ENCODE measurements at regions not wholly inside any gene's neighbourhood (a gene's known extent, or its start where the extent isn't known, plus 50 kb on each side); places are given as distances from the start of the nearest gene placed in this dataset.

DNA sequence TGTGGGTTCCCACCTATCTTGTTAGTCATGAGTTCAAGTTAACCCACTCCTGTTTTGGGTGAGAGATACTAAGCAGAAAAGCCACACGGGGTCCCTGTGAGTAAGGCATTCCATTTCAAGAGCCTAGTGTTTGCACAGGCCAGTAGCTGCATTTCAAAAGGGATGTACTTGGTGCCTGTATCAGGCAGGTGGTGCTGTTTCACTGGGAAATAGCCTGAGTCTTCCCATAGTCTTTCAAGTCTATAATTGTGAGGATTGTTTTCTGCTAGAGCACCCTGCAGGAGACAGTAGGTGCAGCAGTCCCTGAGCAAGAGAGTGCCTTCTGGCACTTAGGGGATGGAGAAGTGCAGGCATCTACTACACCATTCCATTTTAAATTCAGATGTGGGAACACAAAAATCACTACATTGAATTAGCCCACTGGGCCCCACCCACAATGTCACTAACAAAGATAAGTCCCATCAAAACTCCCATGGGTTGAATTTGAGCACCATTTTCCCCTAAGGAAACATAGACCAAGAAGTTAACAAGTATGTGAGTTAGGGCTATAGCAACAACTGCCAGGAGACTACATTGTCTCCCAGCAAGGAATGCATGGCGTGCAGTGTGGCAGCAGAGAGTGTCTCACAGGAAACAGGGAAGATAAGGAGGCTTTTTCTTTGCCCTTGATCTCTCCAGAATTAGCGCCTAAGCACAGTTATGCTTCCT, 263.2 kb downstream of the COX7C start:
- peak; percentile 28 for DNase-seq

DNA sequence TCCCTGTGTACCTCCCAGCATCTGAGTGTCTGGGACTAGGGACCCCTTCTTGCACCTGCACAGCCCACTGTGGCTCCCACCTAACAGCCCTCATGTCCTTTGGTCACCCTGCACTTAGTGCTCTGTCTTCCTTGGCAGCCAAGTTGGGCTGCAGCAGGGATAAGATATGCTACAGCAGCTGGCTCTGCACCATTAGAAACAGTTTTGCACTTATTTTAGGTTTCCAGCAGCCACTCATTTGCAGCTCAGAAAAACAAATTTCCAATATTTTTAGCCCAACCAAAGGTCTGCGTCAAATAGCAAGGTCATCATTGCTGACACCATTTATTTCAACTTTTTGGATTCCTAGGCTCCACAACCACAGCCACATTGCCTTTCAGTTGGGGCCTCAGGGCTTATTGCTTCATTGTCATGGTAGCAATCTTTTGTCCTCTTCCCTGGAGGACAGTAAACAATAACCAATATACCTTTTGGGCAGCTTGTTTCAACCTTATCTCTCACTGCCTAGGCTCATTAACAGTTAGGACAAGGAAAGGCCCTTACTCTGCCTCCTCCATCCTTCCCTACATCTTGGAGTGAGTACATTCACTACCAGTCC, 263.9 kb downstream of the COX7C start:
- DNase-seq, result no peak

DNA sequence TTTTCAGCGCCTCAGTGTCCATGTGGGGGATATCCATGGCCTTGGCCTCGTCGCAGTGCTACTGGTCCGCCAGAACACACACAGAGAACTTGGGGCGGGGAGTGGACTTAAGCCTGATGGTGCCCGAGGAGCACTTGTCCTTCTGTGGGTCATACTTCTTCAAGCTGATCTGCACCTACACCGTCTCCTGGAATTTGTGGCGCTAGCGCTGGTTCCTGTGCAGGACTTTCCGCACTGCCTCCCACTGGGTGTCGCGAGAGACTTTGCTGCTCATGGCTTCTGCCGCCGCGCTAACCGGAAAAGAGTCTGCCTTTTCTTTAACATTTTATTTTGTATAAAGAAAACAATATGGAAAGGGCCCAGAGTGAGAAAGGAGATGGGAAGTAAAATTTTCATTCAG, 266.9 kb downstream of the COX7C start:
- DNase-seq, result no peak

DNA sequence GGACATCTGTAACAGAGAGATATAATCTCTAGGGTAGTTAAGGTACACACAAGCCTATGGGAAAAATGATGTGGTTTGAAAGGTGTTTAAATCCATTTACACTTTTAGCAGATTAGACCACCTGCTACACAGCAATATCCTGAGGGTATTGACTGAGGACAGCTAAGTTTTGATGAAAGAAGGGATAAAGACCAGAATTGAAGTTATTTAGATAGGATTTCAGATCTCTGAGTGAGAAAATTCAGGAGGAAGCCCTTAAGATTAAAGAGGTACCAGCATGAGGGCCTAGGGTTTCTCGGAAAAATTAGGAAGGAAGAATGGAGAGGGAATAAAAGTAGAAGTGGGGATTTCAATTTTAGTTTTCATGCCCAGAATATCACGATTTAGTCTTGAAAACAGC, 267.3 kb downstream of the COX7C start:
- DNase-seq, result no peak

DNA sequence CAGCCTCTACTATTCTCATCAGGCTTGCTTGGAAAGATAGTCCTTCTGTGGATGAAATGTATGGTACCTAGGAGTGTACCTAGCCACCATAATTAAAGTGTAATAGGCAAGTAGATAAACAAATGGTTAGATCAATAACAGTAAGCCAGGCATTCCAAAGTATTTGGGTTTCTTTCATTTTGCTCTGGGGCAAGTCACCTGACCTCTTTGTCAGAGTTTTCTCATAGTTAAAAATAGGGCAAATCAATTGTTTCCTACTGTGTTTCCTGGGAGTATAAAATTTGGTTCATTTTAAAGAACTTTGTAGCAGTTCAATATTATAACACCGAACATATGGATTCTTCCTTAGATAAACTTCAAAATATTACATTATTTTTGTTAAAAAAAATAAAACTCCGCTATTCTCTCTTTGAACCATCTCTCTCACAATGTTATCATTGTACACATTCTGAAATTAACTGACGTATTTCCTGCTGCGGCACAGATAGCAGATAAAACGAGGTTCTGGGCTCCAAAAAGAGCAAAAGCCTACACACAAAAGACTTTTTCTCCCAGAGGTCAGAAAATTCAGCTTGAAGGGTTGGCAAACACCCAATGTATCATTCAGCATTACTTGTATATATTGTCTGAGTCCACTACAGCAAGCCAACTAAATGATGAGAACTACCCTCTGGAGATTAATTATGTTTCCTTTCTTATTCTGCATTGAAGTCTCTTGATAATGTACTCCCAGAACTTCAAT, 267.9 kb downstream of the COX7C start:
- no peak for DNase-seq

DNA sequence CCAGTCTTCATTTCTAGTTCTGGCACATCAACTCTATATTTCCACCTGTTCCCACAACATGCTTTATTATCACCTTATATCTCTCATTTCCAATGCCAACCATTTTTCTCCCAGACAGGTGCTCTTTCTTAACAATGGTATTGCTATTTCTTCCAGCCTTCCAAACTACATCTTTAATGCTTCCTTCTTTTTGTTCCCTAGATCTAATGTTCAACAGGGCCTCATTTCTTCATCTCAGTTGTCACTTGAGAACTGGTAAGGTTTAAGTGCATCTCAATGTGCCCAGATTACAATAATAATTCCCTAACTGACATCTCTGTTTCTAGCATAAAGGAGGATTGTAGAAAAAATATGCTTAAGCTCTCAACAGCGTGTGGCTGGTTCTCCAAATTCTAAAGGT, 272.6 kb downstream of the COX7C start:
- no peak for DNase-seq

DNA sequence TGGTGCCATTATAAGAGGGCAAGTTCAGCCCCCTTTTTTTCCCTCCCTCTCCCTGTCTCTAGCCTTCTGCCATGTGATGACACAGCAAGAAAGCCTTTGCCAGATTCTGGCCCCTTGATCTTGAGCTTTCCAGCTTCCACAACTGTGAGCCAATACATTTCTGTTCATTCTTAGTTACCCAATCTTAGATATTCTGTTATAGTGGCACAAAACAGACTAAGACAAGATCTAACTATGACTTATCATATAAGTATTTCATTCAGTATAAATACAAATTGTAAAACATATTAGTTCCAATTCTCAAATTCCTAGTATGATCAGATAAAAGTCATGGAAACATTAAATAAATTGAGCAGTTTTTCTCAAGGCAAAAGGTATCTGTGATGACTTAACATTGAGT, 276.3 kb downstream of the COX7C start:
- no peak for DNase-seq

DNA sequence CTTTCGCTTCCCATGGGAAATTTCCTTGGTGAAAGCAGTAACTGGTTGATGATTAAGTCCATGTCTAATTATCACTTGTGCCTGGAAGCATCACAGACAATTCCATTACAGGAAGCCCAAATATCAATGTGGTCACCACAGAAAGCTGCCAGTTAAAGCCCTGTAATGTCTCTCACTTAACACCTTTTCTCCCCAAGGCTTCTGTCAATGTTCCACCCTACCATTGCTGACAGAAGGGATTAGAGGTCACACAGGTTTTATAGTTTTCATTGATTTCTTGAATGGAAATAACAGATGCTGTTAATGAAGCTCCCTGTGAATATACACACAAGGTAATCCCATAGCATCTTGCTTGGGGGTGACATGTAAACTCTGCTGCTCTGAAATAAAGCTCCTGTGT, 279.2 kb downstream of the COX7C start:
- no peak for DNase-seq

DNA sequence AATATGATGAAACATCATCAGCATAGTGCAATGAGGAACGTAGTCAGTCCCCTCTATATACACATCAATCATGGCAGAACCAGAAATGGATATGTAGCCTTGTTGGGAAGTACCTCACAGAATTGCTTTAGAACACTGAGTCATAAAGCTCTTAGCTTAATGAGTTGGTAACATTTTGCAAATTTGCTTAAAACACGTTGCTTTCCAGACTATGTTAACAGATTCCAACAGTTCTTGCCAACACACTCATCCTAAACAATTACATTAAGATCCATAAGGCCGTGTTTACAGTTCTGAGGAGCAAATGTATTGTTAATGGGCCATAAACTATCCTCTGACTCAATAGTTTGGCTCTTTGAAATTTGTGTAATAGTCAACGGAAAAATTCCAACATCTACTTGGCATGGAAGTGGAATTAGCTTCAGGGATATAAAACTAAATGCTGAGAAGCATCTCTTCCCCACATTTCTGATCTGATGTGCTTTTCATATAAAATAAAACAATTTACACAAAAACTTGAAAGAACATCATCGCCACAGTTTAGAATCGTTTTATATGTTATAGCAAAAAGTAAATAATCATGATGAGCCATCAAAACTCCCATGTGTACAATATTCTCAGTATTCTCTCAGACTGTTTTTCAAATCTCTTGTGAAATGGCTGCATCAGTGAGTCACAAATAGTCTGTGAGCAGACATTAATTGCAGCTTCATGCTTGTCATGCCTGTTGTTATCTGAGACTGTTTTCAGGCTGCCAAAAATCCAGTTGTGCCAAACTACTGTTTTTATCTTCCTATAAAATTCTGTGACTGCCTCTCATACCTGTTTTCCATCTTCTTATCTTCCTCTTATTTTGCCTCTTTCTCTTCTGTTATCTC, 291.9 kb downstream of the COX7C start:
- DNase-seq, result no peak

DNA sequence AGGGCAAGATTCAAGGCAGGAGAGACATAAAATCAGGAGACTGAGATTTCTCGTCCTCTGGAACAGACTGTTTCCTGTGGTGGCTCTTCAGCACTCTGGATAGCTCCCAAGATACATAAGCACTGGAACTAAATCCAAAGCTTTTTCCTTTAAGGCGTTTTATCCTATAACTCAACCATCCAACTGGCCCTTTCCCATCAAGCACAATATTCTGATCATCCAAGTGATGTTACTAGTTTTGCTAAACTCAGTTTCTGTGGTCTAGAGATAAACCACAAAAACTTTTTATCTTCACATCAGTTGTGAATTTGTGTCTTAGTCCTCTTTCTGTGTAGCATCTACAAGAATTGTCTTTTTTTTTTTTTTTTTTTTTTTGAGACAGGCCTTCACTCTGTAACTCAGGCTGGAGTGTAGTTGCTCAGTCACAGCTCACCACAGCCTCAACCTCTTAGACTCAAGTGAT, 299.4 kb downstream of the COX7C start:
- no peak for DNase-seq

DNA sequence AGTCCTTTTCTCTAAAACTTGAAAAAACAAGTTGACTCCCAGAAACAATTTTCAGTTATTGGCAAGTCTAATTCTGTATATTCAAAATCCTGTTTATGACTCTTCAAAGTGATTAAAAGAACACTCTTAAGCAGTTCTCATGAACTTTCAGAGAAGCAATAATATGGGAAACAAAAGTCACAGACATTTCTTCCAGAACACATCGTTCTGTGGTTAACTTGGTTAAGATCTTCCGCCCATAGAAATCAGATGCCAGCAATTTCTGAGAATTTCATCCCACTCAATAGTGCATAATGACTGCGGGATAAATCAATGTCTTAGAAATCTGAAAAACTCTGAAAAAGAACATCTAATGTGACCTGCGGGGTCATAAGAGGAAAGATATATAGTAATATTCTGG, 300.5 kb downstream of the COX7C start:
- no peak for DNase-seq

DNA sequence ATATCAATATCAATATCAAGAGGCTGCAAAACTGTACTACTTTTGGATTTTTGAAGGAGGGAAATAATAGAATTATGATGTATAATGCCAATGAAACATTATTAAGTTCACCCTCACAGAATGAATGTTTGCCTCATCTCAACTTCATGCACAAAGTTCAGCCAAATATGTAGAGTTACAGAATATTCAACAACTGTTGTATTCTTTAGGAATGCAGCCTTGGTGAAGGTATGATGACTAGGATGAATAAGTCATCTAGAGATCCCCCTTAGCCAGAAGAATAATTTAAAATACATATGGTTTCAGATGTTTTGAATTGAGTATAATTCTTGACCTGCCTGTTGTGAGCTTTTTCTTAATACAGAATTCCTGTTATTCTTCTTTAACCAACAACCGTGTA, 308.3 kb downstream of the COX7C start:
- no peak for DNase-seq

DNA sequence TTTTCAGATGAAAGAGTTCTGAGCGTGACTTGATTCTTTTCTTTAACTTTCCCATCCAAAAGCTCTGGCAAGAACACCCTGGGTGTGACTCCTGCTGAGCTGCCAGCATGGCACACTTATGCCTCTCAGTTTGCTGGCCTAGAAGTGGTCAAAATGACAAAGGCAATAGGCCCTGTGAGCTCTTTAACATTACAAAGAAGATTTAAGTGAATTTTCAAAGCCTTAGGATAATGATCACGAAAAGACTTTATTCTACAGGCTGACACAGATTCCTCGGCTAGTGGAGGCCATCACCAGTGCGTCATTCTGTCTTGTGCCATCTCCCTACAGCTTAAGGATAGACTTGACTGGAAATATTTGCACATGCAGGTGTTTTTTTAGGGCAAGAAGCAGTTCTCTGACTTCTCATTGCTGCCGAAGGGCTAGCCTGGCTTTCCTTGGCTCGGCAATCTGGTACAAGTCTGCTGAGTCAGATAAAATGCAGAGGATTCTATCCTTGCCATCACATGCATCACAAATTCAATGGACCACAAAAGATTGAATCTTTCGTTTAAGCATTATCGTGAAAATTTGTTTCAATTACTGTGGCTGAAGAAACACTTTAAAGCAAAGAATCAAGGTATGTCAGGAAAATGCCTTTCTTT, 311.5 kb downstream of the COX7C start:
- no peak for DNase-seq

DNA sequence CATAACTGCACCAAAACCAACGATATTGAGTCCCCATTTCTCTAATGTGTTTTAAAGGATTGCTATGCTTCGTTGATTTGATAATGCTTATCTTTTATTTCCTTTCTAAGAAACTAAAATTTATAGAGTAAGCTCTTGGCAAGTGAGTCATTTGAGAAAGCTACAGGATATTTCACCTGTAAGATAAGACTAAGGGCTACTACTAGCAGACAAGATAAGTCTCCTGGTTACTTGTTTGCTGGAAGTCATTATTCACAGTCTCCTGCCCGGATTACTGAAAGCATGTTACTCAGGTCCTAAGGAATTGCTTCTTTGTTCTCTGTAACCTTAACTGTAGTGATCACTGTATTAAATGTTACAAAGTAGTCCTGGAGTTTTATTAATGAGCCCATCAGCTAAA, 315.9 kb upstream of the RASA1 start:
- no peak for DNase-seq

DNA sequence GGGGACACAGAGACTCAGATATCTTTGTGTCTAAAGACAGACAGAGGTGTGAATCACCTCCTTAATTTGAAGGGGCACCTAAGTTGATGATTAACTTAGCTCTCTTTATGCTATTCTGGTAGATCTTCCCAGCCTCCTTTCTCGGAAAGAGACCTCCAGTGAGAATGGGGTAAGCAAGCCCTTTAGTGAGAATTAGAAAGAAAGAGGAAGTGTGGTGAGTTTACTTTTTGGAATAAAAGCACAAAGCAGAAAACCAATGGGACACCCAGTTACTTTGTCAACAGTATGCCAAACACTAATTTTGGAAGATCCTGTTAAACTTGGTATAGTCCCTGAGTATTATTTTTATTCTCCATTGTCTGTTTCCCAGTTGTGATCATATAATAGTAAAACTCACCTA, 302.8 kb upstream of the RASA1 start:
- no peak for DNase-seq

DNA sequence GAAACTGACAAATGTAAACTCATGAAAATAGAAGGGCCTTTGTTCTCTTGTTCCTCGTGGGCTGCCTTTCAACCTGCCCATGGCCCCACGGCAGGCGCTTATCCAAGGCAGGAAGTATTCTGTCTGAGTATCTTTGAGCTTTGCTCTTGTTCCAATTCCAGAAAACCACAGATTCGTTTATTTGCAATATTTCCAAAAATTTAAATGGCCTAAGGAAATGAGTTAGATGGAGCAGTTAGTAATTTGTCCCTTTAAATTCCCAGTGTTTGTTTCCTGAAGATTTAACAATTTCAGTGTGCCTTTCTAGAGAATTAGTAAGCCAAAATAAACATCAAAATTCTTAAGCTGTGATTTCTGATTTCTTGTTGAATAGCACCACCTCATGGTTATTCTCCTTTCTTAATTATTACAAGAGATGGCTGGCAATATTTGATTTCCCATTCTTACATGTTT, 299.4 kb upstream of the RASA1 start:
- DNase-seq, result no peak

DNA sequence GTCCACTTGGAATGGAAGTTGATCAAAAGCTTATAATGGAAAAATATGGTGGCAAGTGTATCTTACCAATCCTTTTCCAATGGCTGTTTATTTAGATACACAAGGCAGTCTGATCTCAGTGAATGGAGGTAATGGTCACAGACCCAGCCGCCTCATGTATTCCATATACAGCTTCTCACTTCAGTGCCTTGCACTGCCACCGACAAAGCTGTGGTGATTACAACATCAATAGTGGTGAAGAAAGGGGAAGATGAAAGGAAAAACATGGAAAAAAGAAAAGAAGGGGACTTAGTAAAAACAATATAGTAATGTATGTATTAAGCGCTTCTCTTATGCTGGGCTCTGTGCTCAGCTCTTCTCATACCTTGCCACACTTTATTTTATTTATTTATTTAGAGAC, 297.3 kb upstream of the RASA1 start:
- DNase-seq, result no peak

DNA sequence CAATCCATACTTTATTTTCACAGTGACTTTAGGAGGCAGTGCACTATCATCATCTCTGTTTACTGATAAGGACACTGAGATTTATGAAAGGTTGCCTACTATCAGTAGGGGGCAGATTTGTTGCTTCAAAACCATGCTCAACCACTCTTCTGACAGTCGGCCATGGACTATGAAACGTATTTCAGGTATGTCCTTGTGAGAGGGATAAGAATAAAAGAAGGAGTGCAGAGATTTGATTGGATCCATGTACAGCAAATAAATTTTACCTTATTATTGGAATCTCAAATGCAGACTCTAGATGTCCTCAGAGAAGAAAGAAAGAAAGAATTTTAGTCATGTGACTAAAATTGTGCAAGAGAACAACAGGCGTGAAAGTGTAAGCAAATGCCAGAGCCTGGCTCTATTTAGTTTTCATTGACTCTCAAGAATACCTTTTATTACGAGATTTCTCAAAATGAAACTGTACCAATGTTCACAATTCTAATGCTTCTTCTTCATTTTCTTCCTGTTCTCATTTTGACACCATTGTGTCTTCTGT, 296.6 kb upstream of the RASA1 start:
- no peak for DNase-seq

DNA sequence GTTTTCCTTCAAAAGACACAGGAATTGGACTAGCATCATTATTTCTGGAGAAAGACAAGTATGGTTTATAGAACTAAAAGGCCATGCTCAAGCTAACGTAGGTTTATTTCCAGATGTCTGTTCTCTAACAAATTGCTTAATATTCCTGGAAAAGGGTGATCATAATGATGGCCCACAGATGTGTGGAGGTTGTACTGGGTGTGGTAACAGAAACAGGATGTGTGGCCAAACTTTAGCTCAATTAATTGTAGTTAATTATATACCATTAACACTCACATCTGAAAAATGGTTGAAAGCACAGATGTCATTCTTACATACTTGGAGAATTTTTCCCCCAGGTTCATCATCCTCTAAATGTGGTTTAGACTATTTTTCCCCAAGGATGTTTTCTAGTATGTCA, 292.7 kb upstream of the RASA1 start:
- DNase-seq, result no peak

DNA sequence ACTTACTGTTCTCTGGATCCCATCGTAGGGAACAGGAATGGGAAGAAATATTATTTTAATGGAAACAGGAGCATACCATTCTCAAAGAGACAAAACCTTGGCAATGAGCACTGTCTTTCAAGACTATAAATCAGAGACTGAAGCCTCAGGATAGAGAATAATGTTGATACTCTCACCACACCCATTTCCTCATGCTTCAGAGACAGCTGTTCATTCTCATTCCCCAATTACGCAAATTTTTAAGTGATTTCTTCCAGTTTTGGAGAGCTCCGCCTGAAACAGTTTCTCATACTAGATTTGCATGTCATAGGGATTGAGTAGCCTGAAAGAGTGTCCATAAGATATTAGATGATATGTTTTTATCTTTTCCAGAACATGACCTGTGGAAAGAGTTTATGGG, 290.5 kb upstream of the RASA1 start:
- no peak for DNase-seq

DNA sequence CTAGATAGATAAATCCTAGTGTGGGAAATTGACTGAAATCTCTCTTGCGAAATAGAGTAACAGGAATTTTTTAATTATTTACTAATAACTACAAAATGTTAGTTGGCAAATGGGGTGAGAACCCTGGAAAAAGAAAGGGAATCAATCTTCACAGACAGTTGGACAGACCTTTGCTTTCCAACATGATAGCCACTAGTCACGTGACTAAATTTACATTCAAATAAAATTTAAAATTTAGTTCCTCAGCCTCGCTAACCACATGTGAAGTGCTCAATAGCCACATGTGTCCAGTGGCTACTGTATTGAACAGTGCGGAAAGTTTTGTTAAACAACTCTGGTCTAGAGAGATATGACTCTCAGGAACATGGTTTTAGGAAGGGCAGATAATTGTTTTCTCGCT, 289.9 kb upstream of the RASA1 start:
- DNase-seq, result no peak

DNA sequence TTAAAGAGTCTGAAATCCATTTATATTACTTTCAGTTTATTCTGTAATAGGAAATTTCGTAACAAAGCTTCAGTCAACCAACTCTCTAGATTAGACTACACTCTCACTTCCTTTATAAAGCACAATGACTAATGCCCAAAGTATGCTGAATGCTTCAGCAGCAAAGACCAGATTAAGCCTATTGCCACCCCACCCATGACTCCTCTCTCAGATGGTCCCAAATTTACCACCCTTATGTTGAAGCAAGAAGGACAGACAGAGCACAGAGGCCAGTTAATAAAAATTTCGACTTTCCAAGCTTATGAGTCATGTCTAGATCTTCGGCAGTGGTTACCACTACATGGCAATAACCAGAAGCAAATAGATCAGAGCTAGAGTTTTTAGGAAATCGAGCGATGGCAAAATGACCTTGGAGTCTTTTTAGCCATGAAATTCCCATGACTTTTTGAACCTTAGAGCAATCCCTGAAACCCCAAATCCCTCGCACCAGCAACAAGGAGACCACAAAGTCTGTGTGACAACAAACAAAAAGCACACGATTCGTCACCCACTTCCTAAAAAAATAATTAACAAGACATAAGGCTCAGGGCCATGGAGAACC, 287.8 kb upstream of the RASA1 start:
- DNase-seq, result no peak

All from CD4-positive, alpha-beta T cell treated with Interleukin-17A for 4 hours (primary cell).